Peyer's patch (tissue), 4 donors: ENCODE measurements at regions not wholly inside any gene's neighbourhood (a gene's known extent, or its start where the extent isn't known, plus 50 kb on each side); places are given as distances from the start of the nearest gene placed in this dataset.

Experiments used
- POLR2A ChIP-seq, 2 donors: fragments of 450-650 bp; IDR thresholded peaks; one replicate each; pipeline ENCODE4 v1.5.1; 2017; ENCODE audit warnings: antibody characterized with exemption in 2 of 2, mild to moderate bottlenecking in 2 of 2, moderate library complexity in 2 of 2
- TF ChIP-seq, protein P1 (sequence below), 6 experiments: fragments of 450-650 bp in 4 of 6; fragments of 200-600 bp in 2 of 6; sonication (generic) in 1 of 6; IDR thresholded peaks; one replicate each; pipeline ENCODE4 v1.5.1; 2017 to 2019; ENCODE audit warnings: antibody characterized with exemption in 6 of 6, mild to moderate bottlenecking in 3 of 6, moderate library complexity in 1 of 6

DNA sequence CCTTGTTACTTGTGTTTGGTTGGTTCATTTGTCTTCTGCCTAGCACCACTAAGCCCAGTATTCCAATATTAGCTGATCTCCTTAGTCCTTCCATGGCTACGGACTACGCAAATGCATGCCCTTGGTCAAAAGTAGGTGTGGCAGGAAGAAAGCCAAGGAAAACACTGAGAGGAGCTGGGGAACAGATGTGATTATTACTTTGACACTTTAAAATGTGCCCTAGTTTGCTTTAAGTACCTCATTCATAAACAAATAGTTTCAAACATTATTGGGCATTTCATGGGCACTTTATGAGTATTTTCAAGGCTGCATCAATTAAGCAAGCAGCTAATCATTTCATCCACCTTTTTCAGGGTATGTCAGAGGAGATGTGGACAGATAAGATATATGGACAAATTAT lies 60.1 kb upstream of the HDDC2 start:
- TF ChIP-seq, protein P1, sequence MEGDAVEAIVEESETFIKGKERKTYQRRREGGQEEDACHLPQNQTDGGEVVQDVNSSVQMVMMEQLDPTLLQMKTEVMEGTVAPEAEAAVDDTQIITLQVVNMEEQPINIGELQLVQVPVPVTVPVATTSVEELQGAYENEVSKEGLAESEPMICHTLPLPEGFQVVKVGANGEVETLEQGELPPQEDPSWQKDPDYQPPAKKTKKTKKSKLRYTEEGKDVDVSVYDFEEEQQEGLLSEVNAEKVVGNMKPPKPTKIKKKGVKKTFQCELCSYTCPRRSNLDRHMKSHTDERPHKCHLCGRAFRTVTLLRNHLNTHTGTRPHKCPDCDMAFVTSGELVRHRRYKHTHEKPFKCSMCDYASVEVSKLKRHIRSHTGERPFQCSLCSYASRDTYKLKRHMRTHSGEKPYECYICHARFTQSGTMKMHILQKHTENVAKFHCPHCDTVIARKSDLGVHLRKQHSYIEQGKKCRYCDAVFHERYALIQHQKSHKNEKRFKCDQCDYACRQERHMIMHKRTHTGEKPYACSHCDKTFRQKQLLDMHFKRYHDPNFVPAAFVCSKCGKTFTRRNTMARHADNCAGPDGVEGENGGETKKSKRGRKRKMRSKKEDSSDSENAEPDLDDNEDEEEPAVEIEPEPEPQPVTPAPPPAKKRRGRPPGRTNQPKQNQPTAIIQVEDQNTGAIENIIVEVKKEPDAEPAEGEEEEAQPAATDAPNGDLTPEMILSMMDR (IDR thresholded peaks at IDR 0.05): no peak
- TF ChIP-seq POLR2A (IDR thresholded peaks at IDR 0.05): no peak
